ENCODE measurements at regions not wholly inside any gene's neighbourhood (a gene's known extent, or its start where the extent isn't known, plus 50 kb on each side); places are given as distances from the start of the nearest gene placed in this dataset.

GRCh38 chrX:39002466-39002865 lies 201.2 kb downstream of the MID1IP1 start (continued):
- TF ChIP-seq ZNF512 (tag; IDR thresholded peaks at IDR 0.05), result no peak
- no peak for TF ChIP-seq E2F1 (CRISPR knock-in tag; IDR thresholded peaks at IDR 0.05)
- no peak for TF ChIP-seq SIX5 (IDR thresholded peaks at IDR 0.05; ENCODE audit: borderline replicate concordance in 1 of 2, insufficient read depth in 1 of 2, low read depth in 1 of 2, low read length in 2 of 2)
- no peak for TF ChIP-seq GABPB1 (CRISPR knock-in tag; IDR thresholded peaks at IDR 0.05)
- no peak for TF ChIP-seq PURB (CRISPR knock-in tag; IDR thresholded peaks at IDR 0.05; ENCODE audit: low read depth)

DNA sequence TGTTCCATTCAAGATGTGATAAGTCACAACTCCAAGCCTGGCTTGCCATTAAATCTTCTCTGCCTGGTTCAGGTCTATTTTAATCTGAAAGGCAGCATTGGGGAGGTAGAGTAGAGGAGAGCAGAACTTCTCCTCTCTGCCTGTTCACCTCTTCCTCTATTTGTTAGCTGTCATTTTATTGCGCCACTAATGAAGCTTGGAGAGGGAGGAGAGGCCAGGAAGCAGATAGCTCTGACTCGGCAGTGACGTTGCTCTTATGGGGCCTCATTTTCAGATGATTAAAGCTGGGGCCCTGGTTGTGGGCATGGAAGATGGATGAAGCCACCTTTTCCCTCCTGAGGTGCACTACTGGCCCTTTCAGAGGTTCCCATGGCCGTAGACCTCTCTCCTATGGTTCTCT lies 207.3 kb downstream of the MID1IP1 start:
- no peak overlapping the region for H3K9ac ChIP-seq (ENCODE audit: insufficient read depth in 1 of 2, low read depth in 2 of 2, low read length in 2 of 2)
- H2AFZ ChIP-seq (ENCODE audit: low read depth, low read length), result no peak overlapping the region
- BruUV-seq (replicated peaks), result no TSS peak
- CTCF ChIA-PET (ENCODE audit: low intra/inter-chr PET ratio), result no interaction called here
- WGBS (ENCODE audit: insufficient coverage, low coverage, missing lambda C conversion rate), result 0% methylated on average over 1 of the region's 4 CpGs
- ATAC-seq (no peak), FAIRE-seq (no peak), DNase-seq (ENCODE audit: extremely low read depth in 1 of 4, low spot score in 3 of 4) (no peak)
- POLR2A ChIA-PET, result no interaction called here
- H3K4me3 ChIP-seq, result no peak overlapping the region
- H4K20me1 ChIP-seq (replicated peaks; ENCODE audit: control insufficient read depth, insufficient read depth, low read length), result no peaks in the 10 kb centered on the region
- TF ChIP-seq, protein P1, sequence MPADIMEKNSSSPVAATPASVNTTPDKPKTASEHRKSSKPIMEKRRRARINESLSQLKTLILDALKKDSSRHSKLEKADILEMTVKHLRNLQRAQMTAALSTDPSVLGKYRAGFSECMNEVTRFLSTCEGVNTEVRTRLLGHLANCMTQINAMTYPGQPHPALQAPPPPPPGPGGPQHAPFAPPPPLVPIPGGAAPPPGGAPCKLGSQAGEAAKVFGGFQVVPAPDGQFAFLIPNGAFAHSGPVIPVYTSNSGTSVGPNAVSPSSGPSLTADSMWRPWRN (IDR thresholded peaks at IDR 0.05; ENCODE audit: low read depth), result no peak
- TF ChIP-seq ZSCAN32 (CRISPR knock-in tag; IDR thresholded peaks at IDR 0.05), result no peak
- TF ChIP-seq CBX2 (IDR thresholded peaks at IDR 0.05; ENCODE audit: insufficient read depth, low read length, poor library complexity, severe bottlenecking), result no peak
- TF ChIP-seq ZNF133 (CRISPR knock-in tag; IDR thresholded peaks at IDR 0.05), result no peak
- TF ChIP-seq KLF6 (CRISPR knock-in tag; IDR thresholded peaks at IDR 0.05; ENCODE audit: borderline replicate concordance), result no peak
- no peak for TF ChIP-seq ZNF174 (CRISPR knock-in tag; IDR thresholded peaks at IDR 0.05)
- no peak for TF ChIP-seq PHB (CRISPR knock-in tag; IDR thresholded peaks at IDR 0.05)
- 0 out of 2 replicates have a peak, but pooled peaks have one; percentile 22 for TF ChIP-seq CEBPB (tag; IDR thresholded peaks at IDR 0.05)
- no peak for TF ChIP-seq BCLAF1 (IDR thresholded peaks at IDR 0.05; ENCODE audit: borderline replicate concordance in 1 of 2, control insufficient read depth in 1 of 2, low read depth in 2 of 2, low read length in 1 of 2)
- no peaks in the 10 kb centered on the region for H3K36me3 ChIP-seq (ENCODE audit: control insufficient read depth, insufficient read depth, low read length)
- H3K79me2 ChIP-seq (ENCODE audit: control insufficient read depth, insufficient read depth, low read length), result no peaks in the 10 kb centered on the region
- no peak overlapping the region for H3K4me2 ChIP-seq (ENCODE audit: insufficient read depth, low read length)
- no peak overlapping the region for H3K27ac ChIP-seq (ENCODE audit: extremely low read depth, low read depth, low read length)
- no peaks in the 10 kb centered on the region for H3K9me3 ChIP-seq (replicated peaks; ENCODE audit: control insufficient read depth, insufficient read depth, low read depth, low read length)
- intact Hi-C loops (cut with micrococcal nuclease), result no loop called here
- no peaks in the 10 kb centered on the region for H3K27me3 ChIP-seq (ENCODE audit: control insufficient read depth in 2 of 2, insufficient read depth in 2 of 2, low read length in 2 of 2)
- H3K9me1 ChIP-seq (ENCODE audit: control insufficient read depth, insufficient read depth, low read length), result no peaks in the 10 kb centered on the region
- H3K4me1 ChIP-seq (replicated peaks in 1 of 2; ENCODE audit: control insufficient read depth in 2 of 2, insufficient read depth in 2 of 2, low read length in 2 of 2), result no peaks in the 10 kb centered on the region; a peak in 1 of 5 replicates
- in situ Hi-C loops (cut with MboI), result no loop called here
